DND-41 (cell line): ENCODE measurements at regions not wholly inside any gene's neighbourhood (a gene's known extent, or its start where the extent isn't known, plus 50 kb on each side); places are given as distances from the start of the nearest gene placed in this dataset.

ENCODE experiments used
- ATAC-seq: fragments of 200-7000 bp; cut with Tn5 transposase; 3 replicates; pipeline ENCODE4 v1.9.1; 2021; ENCODE audit warnings: low read depth; ENCODE audit not compliant: insufficient read depth
- DNase-seq: peaks from one replicate; pipeline ENCODE4 v3.0.0-alpha.2; 2020
- H2AFZ ChIP-seq: 2 replicates; pipeline ENCODE4 v1.6.0; 2012; ENCODE audit warnings: low read depth, low read length
- H3K27ac ChIP-seq: 2 replicates; pipeline ENCODE4 v1.5.1; 2012; ENCODE audit warnings: low read length, inconsistent platforms
- H3K27me3 ChIP-seq: fragments of 200-600 bp; sonication (generic); 2 replicates; pipeline ENCODE4 v1.6.0; 2012; ENCODE audit warnings: low read length, mild to moderate bottlenecking, inconsistent platforms; ENCODE audit not compliant: insufficient read depth, poor library complexity
- H3K36me3 ChIP-seq: 2 replicates; pipeline ENCODE4 v1.5.1; 2012; ENCODE audit warnings: low read length, inconsistent platforms; ENCODE audit not compliant: insufficient read depth
- H3K4me1 ChIP-seq: 2 replicates; pipeline ENCODE4 v1.5.1; 2012; ENCODE audit warnings: mild to moderate bottlenecking, low read length; ENCODE audit not compliant: insufficient read depth
- H3K4me2 ChIP-seq: 2 replicates; pipeline ENCODE4 v1.6.0; 2012; ENCODE audit warnings: mild to moderate bottlenecking, moderate library complexity, low read length, inconsistent platforms; ENCODE audit not compliant: insufficient read depth
- H3K4me3 ChIP-seq, 2 experiments: fragments of 200-600 bp in 1 of 2; shearing (Covaris generic) in 1 of 2; 2 replicates each; pipeline ENCODE4 v1.5.1; 2012 to 2016; ENCODE audit warnings: inconsistent platforms in 2 of 2, low read length in 2 of 2, mild to moderate bottlenecking in 2 of 2, low read depth in 1 of 2, moderate library complexity in 1 of 2
- H3K79me2 ChIP-seq: 2 replicates; pipeline ENCODE4 v1.6.0; 2012; ENCODE audit warnings: low read length, inconsistent platforms; ENCODE audit not compliant: insufficient read depth
- H3K9ac ChIP-seq: 2 replicates; pipeline ENCODE4 v1.6.0; 2012; ENCODE audit warnings: low read depth, mild to moderate bottlenecking, inconsistent platforms, low read length, moderate library complexity
- H3K9me3 ChIP-seq: 2 replicates; pipeline ENCODE4 v1.5.1; 2012; ENCODE audit warnings: low read length, moderate library complexity, mild to moderate bottlenecking, inconsistent platforms; ENCODE audit not compliant: insufficient read depth, severe bottlenecking
- H4K20me1 ChIP-seq: 2 replicates; pipeline ENCODE4 v1.6.0; 2012; ENCODE audit warnings: low read length; ENCODE audit not compliant: insufficient read depth
- EZH2 ChIP-seq: IDR thresholded peaks from 3 replicates; pipeline ENCODE4 v1.6.1; 2012; ENCODE audit warnings: borderline replicate concordance, low read depth, mild to moderate bottlenecking, moderate library complexity, low read length, inconsistent platforms; ENCODE audit not compliant: severe bottlenecking
- TF ChIP-seq, protein P1 (sequence below): IDR thresholded peaks from 2 replicates; pipeline ENCODE4 v1.5.1; 2012; ENCODE audit warnings: borderline replicate concordance, low read length, moderate library complexity, mild to moderate bottlenecking; ENCODE audit not compliant: poor library complexity, severe bottlenecking; ENCODE audit errors: extremely low read depth

DNA sequence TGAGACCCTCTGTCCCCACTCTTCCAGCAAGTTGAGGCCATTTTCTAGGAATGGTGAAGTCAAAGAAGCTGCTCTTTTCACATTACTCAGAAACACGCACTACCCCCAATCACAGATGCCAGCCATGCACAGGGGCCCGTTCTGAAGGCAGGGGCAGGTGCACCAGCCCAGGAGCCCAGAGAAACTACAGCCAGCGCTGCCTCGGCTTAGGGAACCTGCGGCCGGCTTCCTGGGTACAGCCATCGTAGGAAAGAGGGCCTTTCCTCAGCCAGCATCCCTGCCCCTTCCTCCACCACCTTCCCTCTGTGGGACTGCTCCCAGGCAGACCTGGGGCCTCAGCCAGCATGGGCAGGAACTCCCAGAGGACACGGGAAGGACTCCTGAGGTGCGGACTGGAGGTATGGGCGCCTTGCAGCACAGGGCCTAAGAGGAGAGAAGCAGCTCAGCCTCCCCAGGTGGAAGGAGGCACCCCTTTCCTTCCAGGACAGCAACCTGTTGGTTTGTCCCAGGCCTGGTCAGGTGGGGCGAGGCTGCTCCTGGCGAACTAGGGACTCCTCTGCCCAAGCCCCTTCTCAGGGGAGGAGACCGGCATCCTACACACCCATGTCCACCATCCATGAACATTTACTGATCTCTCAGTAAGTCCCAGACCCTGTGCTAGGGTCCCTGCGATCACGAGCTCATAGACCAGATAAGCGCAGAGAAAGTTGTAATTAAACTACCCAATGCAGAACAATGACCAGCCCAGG, 99.0 kb upstream of the ID2 start:
- Histone ChIP-seq H3K79me2 (no peaks in the 10 kb centered on the region), H3K4me2 (no peak overlapping the region), H3K9me3 (no peaks in the 10 kb centered on the region), H2AFZ (no peak overlapping the region), H3K9ac (no peak overlapping the region), H3K27me3 (no peaks in the 10 kb centered on the region), H3K36me3 (no peaks in the 10 kb centered on the region), H3K4me3 (no peak overlapping the region), H4K20me1 (no peaks in the 10 kb centered on the region), H3K4me1 (peaks cover 9% of the 10 kb centered on the region), H3K27ac (no peak overlapping the region)
- TF ChIP-seq, protein P1, sequence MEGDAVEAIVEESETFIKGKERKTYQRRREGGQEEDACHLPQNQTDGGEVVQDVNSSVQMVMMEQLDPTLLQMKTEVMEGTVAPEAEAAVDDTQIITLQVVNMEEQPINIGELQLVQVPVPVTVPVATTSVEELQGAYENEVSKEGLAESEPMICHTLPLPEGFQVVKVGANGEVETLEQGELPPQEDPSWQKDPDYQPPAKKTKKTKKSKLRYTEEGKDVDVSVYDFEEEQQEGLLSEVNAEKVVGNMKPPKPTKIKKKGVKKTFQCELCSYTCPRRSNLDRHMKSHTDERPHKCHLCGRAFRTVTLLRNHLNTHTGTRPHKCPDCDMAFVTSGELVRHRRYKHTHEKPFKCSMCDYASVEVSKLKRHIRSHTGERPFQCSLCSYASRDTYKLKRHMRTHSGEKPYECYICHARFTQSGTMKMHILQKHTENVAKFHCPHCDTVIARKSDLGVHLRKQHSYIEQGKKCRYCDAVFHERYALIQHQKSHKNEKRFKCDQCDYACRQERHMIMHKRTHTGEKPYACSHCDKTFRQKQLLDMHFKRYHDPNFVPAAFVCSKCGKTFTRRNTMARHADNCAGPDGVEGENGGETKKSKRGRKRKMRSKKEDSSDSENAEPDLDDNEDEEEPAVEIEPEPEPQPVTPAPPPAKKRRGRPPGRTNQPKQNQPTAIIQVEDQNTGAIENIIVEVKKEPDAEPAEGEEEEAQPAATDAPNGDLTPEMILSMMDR, result no peak
- TF ChIP-seq EZH2, result no peak
- no peak for DNase-seq
- ATAC-seq, result no peak

DNA sequence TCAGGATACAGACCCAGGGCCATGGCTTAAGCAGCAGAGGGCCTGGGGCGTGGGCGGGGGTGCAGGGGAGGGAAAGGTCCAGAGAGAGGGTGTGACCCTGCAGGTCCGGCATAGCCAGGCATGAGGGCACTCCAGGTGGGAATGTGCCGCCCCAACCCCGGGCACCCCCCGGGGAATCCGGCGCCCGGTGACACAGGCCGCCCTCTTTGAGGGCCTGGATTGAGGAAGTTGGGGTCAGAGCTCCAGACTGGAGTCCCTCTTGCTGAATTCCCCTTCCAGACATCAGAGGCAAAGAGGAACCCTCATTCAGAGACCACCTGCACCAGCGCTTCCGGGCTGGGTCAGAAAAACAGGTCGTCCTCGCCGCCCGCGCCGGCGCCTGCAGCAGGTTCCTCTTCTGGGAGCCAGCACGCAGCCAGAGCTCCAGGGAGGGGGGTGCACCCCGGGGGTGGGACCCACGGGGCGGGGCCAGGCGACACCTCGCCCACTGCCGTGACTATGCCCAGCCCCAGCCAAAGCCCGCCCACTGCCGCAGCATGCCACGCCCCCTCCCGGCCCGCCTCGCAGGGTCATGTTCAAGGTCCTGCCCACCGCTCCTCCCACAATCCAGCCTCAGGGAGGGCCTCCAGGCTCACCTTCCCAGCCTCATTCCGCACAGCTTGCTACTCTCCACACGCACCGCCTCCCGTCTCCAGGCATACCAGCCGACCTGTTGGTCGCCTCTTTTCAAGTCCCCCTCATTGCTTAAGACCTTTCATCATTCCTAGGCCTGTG, 98.3 kb upstream of the ID2 start:
- Histone ChIP-seq H3K9ac (no peak overlapping the region), H3K9me3 (no peaks in the 10 kb centered on the region), H2AFZ (no peak overlapping the region), H3K36me3 (no peaks in the 10 kb centered on the region), H3K4me2 (no peak overlapping the region), H3K4me1 (0 out of 2 replicates have a peak, but pooled peaks cover 3% of the 10 kb centered on the region), H3K79me2 (no peaks in the 10 kb centered on the region), H3K4me3 (no peak overlapping the region), H3K27me3 (no peaks in the 10 kb centered on the region), H3K27ac (no peak overlapping the region), H4K20me1 (no peaks in the 10 kb centered on the region)
- DNase-seq (peak; percentile 54), ATAC-seq (peak; percentile 58)
- TF ChIP-seq, protein P1, result no peak
- no peak for TF ChIP-seq EZH2

DNA sequence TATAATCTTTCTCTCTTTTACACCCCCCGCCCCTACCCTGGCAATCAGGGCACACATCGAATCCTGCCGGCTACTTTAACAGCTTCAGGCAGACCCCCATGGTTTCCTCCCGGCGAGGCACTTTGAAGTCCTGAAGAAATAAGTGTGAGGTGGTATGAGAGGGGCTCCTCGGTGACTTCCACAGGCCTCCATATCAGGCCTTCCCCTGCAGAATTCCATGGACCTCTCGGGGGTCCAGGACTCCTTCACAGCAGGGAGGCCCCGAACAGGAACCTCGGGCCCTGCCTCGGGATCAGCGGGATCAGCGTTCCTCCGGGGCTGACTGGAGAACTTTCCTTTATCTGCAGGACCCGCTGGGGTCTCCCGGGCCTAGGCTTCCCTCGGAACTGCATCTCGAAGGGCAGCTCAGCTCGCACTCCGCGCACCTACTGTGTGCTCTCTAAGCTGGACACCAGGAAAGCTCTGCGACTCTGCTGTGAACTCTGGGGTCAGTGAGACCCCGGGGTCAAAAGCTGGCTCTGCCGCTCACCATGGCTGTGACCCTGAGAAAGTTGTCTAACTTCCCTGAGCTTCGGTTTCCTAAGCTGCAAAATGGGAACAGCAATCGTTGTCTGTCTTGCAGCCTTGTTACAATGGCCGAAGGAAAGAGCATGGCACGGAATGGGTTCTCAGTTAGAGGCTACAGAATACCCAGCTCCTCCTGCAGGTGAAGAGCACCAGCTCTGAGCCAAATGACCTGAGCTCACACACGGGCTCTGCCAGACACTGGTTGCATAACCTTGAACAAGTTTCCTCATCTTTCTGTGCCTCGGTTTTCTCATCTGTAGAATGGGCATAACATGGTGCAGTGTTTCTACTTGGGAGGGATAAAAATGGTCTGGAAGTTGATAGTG, 97.4 kb upstream of the ID2 start:
- Histone ChIP-seq H4K20me1 (no peaks in the 10 kb centered on the region), H3K27ac (no peak overlapping the region), H3K27me3 (no peaks in the 10 kb centered on the region), H3K79me2 (no peaks in the 10 kb centered on the region), H3K9ac (no peak overlapping the region), H3K4me2 (no peak overlapping the region), H3K4me3 (no peak overlapping the region), H3K9me3 (no peaks in the 10 kb centered on the region), H2AFZ (no peak overlapping the region), H3K4me1 (no peaks in the 10 kb centered on the region), H3K36me3 (no peaks in the 10 kb centered on the region)
- ATAC-seq (no peak), DNase-seq (no peak)
- no peak for TF ChIP-seq EZH2
- TF ChIP-seq, protein P1, result no peak
